Hepatocyte (in vitro differentiated cells): ENCODE measurements at regions not wholly inside any gene's neighbourhood (a gene's known extent, or its start where the extent isn't known, plus 50 kb on each side); places are given as distances from the start of the nearest gene placed in this dataset.

Experiments used
- CTCF ChIP-seq: fragments of 200-600 bp; sonication (generic); IDR thresholded peaks from 2 replicates; pipeline ENCODE4 v1.5.1; 2016; ENCODE audit warnings: antibody characterized with exemption, mild to moderate bottlenecking; ENCODE audit not compliant: poor library complexity
- EZH2 ChIP-seq: fragments of 200-600 bp; sonication (generic); IDR thresholded peaks from 2 replicates; pipeline ENCODE4 v1.6.1; 2016; ENCODE audit warnings: antibody characterized with exemption, mild to moderate bottlenecking, borderline replicate concordance
- EZH2phosphoT487 ChIP-seq: fragments of 200-600 bp; sonication (generic); IDR thresholded peaks from one replicate; pipeline ENCODE4 v1.6.1; 2018; ENCODE audit warnings: antibody characterized with exemption, mild to moderate bottlenecking, low read depth, moderate library complexity; ENCODE audit not compliant: unreplicated experiment, severe bottlenecking

- no peak for TF ChIP-seq EZH2phosphoT487
- no peak for TF ChIP-seq CTCF
- TF ChIP-seq EZH2: no peak
These were observed 202.8 kb upstream of the JAG1 start for GRCh38 chr20:10876558-10876957.
